CD14-positive monocyte (primary cell): ENCODE measurements at regions not wholly inside any gene's neighbourhood (a gene's known extent, or its start where the extent isn't known, plus 50 kb on each side); places are given as distances from the start of the nearest gene placed in this dataset.
"Not testable (repeated sequence)": the region's sequence is repeated elsewhere in the genome, so short reads cannot be mapped to it uniquely, and the experiment has no call there.

ENCODE experiments used
- DNase-seq, 3 donors: peaks; one replicate each; pipeline ENCODE4 v3.0.0-alpha.2; 2011 to 2022
- H2AFZ ChIP-seq: 2 replicates; pipeline ENCODE4 v1.6.0; 2012; ENCODE audit warnings: mild to moderate bottlenecking, low read depth, low read length, inconsistent platforms; ENCODE audit not compliant: insufficient read depth, poor library complexity, severe bottlenecking
- H3K27ac ChIP-seq, 2 donors: 1 replicate in 1 of 2; 2 replicates in 1 of 2; pipeline ENCODE4 v1.5.1; 2012 to 2013; ENCODE audit warnings: low read length in 2 of 2, control low read depth in 1 of 2, inconsistent platforms in 1 of 2, low read depth in 1 of 2, mild to moderate bottlenecking in 1 of 2
- H3K27me3 ChIP-seq, 2 donors: one replicate each; pipeline versions ENCODE4 v1.6.0 to v1.6.1; 2011 to 2013; ENCODE audit warnings: low read length in 2 of 2; ENCODE audit not compliant: control insufficient read depth in 2 of 2, insufficient read depth in 2 of 2
- H3K36me3 ChIP-seq, 2 donors: replicated peaks in 1 of 2; 1 replicate in 1 of 2; 2 replicates in 1 of 2; pipeline versions ENCODE4 v1.5.1 to v1.6.1; 2012 to 2013; ENCODE audit warnings: low read length in 2 of 2, control low read depth in 1 of 2, inconsistent platforms in 1 of 2, mild to moderate bottlenecking in 1 of 2; ENCODE audit not compliant: insufficient read depth in 2 of 2, control insufficient read depth in 1 of 2
- H3K4me1 ChIP-seq, 2 donors: 1 replicate in 1 of 2; 2 replicates in 1 of 2; pipeline versions ENCODE4 v1.5.1 to v1.6.1; 2012 to 2013; ENCODE audit warnings: low read length in 2 of 2, control low read depth in 1 of 2, inconsistent platforms in 1 of 2, mild to moderate bottlenecking in 1 of 2, moderate library complexity in 1 of 2; ENCODE audit not compliant: insufficient read depth in 2 of 2, control insufficient read depth in 1 of 2
- H3K4me2 ChIP-seq: replicated peaks from 2 replicates; pipeline ENCODE3; 2012; ENCODE audit warnings: low read length, moderate library complexity, mild to moderate bottlenecking; ENCODE audit not compliant: poor library complexity, severe bottlenecking; ENCODE audit errors: extremely low read depth
- H3K4me3 ChIP-seq, 3 experiments: fragments of 200-600 bp in 1 of 3; sonication (generic) in 1 of 3; replicated peaks in 1 of 3; 1 replicate in 2 of 3; 2 replicates in 1 of 3; pipeline ENCODE4 v1.5.1; 2011 to 2013; ENCODE audit warnings: low read length in 3 of 3, mild to moderate bottlenecking in 3 of 3, control low read depth in 2 of 3, low read depth in 2 of 3, inconsistent platforms in 1 of 3, moderate library complexity in 1 of 3
- H3K79me2 ChIP-seq: 2 replicates; pipeline ENCODE4 v1.6.0; 2012; ENCODE audit warnings: mild to moderate bottlenecking, control low read depth, inconsistent platforms, low read length, moderate library complexity; ENCODE audit not compliant: insufficient read depth
- H3K9ac ChIP-seq: 2 replicates; pipeline ENCODE4 v1.6.0; 2017; ENCODE audit warnings: low read length, mild to moderate bottlenecking; ENCODE audit not compliant: insufficient read depth, poor library complexity, severe bottlenecking
- H3K9me3 ChIP-seq, 2 donors: replicated peaks in 1 of 2; 1 replicate in 1 of 2; 2 replicates in 1 of 2; pipeline versions ENCODE4 v1.5.1 to v1.6.1; 2012 to 2013; ENCODE audit warnings: low read length in 2 of 2, control low read depth in 1 of 2; ENCODE audit not compliant: control insufficient read depth in 1 of 2, insufficient read depth in 1 of 2
- H4K20me1 ChIP-seq: 2 replicates; pipeline ENCODE4 v1.6.0; 2012; ENCODE audit warnings: mild to moderate bottlenecking, low read length, control low read depth, moderate library complexity; ENCODE audit not compliant: insufficient read depth
- H3K27ac Mint-ChIP-seq, 7 donors: one replicate each; pipeline ENCODE4 v1.8.0; 2020; ENCODE audit warnings: mild to moderate bottlenecking in 7 of 7, mixed read lengths in 7 of 7, moderate library complexity in 6 of 7, inconsistent platforms in 2 of 7
- H3K27me3 Mint-ChIP-seq, 3 donors: one replicate each; pipeline ENCODE4 v1.8.0; 2021 to 2022; ENCODE audit warnings: low read depth in 3 of 3, mild to moderate bottlenecking in 3 of 3, mixed read lengths in 3 of 3, moderate library complexity in 3 of 3, inconsistent platforms in 1 of 3
- H3K36me3 Mint-ChIP-seq, 2 donors: one replicate each; pipeline ENCODE4 v1.8.0; 2020; ENCODE audit warnings: mixed read lengths in 2 of 2, inconsistent platforms in 1 of 2, mild to moderate bottlenecking in 1 of 2
- H3K4me1 Mint-ChIP-seq: one replicate; pipeline ENCODE4 v1.8.0; 2020; ENCODE audit warnings: mild to moderate bottlenecking, mixed read lengths
- H3K4me3 Mint-ChIP-seq, 2 donors: one replicate each; pipeline ENCODE4 v1.8.0; 2020; ENCODE audit warnings: mild to moderate bottlenecking in 2 of 2, mixed read lengths in 2 of 2, moderate library complexity in 1 of 2
- H3K9me3 Mint-ChIP-seq, 7 donors: one replicate each; pipeline ENCODE4 v1.8.0; 2020 to 2022; ENCODE audit warnings: mixed read lengths in 7 of 7, mild to moderate bottlenecking in 6 of 7, moderate library complexity in 6 of 7, inconsistent platforms in 2 of 7
- WGBS: methylation state at CpG from one replicate; pipeline ENCODE4 v1.1.5; 2013; ENCODE audit warnings: missing lambda C conversion rate; ENCODE audit not compliant: insufficient coverage; 5-methylcytosine and 5-hydroxymethylcytosine counted together
- intact Hi-C, 2 donors: fragments of 100-400 bp; cut with micrococcal nuclease; formaldehyde crosslinking; loops; one replicate each; pipeline versions ENCODE4 v1.15.0 to v1.15.1; 2023

DNA sequence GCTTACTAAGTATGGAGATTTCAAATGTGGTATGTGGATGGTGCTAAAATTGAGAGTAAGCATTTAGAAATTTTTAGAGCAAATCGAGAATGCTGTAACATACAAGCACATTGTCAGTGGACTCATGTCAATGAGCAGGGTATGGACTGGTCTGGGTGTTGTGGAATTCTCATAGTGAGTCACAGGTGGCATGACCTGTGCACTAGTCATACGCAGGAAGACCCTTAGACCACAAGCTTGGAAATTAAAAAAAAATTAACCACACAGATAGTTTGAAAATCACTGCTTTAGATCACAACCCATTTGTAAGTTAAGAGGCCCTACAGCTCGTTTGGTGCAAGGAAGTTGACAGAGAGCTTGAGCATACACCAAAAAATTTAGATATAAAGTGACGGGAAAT lies 102.9 kb upstream of the NBPF19 start:
- DNase-seq, H3K27ac ChIP-seq: not testable (repeated sequence)

DNA sequence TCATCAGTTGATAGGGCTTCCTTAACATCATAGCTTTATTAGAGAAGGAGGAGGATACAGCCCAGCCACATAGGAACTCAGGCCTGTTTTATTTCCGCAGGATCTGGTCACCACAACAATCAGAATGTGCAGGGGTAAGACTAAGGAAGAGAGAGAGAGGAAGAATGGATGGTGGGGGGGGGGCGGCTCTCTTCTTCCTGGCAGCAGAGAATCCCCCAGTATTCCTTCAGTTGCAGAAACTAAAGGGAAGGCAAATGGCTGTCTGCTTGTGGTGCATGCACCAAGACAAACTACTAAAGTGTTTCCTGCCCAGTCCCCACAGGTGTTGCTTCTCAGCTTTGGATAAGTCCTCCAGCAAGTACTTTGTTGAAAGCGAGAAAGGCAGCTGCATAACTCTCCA lies 96.4 kb upstream of the NBPF19 start:
- H3K36me3 Mint-ChIP-seq, H3K9me3 Mint-ChIP-seq, H4K20me1 ChIP-seq, DNase-seq, H3K9me3 ChIP-seq, H3K4me3 ChIP-seq, H3K36me3 ChIP-seq, H3K27me3 Mint-ChIP-seq, H3K27me3 ChIP-seq, H3K4me3 Mint-ChIP-seq, H3K9ac ChIP-seq, intact Hi-C loops, H3K79me2 ChIP-seq, H2AFZ ChIP-seq, H3K4me2 ChIP-seq, H3K4me1 ChIP-seq: not testable (repeated sequence)
- Mint-ChIP-seq H3K4me1 (peaks cover 11% of the 10 kb centered on the region), H3K27ac (peak overlapping the region; percentile 68 to 93 (median 87))
- no CpG with 5 or more reads among the region's 3 CpGs for WGBS
- peak overlapping the region in 1 of 2 donors; percentile 38 for H3K27ac ChIP-seq

More for the DNA sequence above, 102.9 kb upstream of the NBPF19 start:
- H3K27ac Mint-ChIP-seq, H3K4me3 Mint-ChIP-seq, H3K9me3 Mint-ChIP-seq, H3K9ac ChIP-seq, H3K27me3 ChIP-seq, H2AFZ ChIP-seq, H4K20me1 ChIP-seq, H3K36me3 ChIP-seq, intact Hi-C loops, H3K79me2 ChIP-seq, H3K9me3 ChIP-seq, H3K4me2 ChIP-seq, H3K4me1 Mint-ChIP-seq, H3K36me3 Mint-ChIP-seq, H3K27me3 Mint-ChIP-seq, H3K4me3 ChIP-seq: not testable (repeated sequence)
- peaks cover 0 to 10% of the 10 kb centered on the region in 2 donors for H3K4me1 ChIP-seq
- no CpG with 5 or more reads among the region's 4 CpGs for WGBS

DNA sequence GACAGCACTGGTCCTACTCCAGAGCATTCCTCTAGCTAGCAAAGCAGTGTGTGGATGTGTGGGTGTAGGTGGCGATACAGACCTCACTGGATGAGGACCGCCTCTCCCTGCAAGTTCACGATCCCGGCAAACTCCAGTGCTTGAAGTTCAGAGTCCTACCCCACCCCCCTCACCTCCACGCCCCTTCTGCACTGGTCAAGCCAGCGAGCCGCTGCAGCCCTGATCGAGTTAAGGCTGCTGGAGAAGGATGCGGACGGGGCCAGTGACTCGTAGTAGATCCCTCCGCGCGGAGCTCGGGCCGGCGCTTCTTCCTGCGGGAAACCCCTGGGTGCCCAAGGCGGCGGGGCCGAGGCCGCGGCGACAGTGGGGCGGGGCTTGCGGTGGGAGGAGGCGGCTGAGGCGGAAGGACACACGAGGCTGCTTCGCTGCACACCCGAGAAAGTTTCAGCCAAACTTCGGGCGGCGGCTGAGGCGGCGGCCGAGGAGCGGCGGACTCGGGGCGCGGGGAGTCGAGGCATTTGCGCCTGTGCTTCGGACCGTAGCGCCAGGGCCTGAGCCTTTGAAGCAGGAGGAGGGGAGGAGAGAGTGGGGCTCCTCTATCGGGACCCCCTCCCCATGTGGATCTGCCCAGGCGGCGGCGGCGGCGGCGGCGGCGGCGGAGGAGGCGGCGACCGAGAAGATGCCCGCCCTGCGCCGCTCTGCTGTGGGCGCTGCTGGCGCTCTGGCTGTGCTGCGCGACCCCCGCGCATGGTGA lies 84.5 kb upstream of the NBPF19 start:
- intact Hi-C loops, H3K4me2 ChIP-seq, H2AFZ ChIP-seq, H3K79me2 ChIP-seq, H4K20me1 ChIP-seq, H3K27me3 Mint-ChIP-seq, H3K27me3 ChIP-seq, H3K36me3 Mint-ChIP-seq, H3K36me3 ChIP-seq, H3K9me3 Mint-ChIP-seq, H3K4me1 ChIP-seq, H3K9me3 ChIP-seq: not testable (repeated sequence)
- DNase-seq, result peak; percentile 24 to 68 (median 33)
- H3K4me3 ChIP-seq, result peak overlapping the region; percentile 24 to 56 (median 50)
- peak overlapping the region; percentile 21 for H3K9ac ChIP-seq
- peaks cover 10% of the 10 kb centered on the region for H3K4me1 Mint-ChIP-seq
- 0% methylated on average over 10 of the region's 69 CpGs for WGBS
- H3K4me3 Mint-ChIP-seq, result peak overlapping the region; percentile 81 to 86
- peak overlapping the region in 1 of 2 donors; percentile 22 for H3K27ac ChIP-seq
- peak overlapping the region; percentile 63 to 93 (median 89) for H3K27ac Mint-ChIP-seq

DNA sequence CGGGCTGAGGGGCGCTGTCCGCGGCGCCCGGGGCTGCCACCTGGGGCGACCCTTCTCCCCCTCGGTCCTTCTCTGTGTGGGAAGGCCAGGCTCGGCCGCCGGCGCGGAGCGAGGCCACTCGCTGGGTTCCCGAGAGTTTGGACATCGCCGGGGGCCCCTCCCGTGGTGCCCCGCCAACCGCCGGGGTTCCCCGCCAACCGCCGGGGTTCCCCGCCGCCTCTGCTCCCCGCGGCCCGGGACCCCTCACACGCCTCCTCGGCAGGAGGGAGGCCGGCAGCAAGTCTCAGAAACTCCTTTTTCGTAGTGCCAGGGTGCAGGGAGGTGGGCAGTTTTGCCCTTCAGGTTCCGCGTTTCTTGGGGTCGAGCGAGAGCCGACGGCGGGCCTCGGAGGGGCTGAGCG lies 83.9 kb upstream of the NBPF19 start:
- no CpG with 5 or more reads among the region's 43 CpGs for WGBS
- peak overlapping the region in 1 of 7 donors; percentile 63 for H3K27ac Mint-ChIP-seq
- H3K4me3 ChIP-seq, result peak overlapping the region in 2 of 3 experiments; percentile 50 to 56
- H3K9ac ChIP-seq, result peak overlapping the region; percentile 21
- H3K4me1 ChIP-seq, H2AFZ ChIP-seq, H3K27me3 Mint-ChIP-seq, H4K20me1 ChIP-seq, DNase-seq, H3K4me2 ChIP-seq, H3K36me3 ChIP-seq, H3K9me3 Mint-ChIP-seq, H3K27ac ChIP-seq, H3K27me3 ChIP-seq, intact Hi-C loops, H3K36me3 Mint-ChIP-seq, H3K79me2 ChIP-seq, H3K9me3 ChIP-seq: not testable (repeated sequence)
- peak overlapping the region in 1 of 2 donors; percentile 72 for H3K4me3 Mint-ChIP-seq
- peaks cover 11% of the 10 kb centered on the region for H3K4me1 Mint-ChIP-seq
